HCT116 (cell line): ENCODE measurements at regions not wholly inside any gene's neighbourhood (a gene's known extent, or its start where the extent isn't known, plus 50 kb on each side); places are given as distances from the start of the nearest gene placed in this dataset.

ENCODE experiments used
- EZH2 ChIP-seq: fragments of 200-600 bp; sonication (generic); IDR thresholded peaks from 2 replicates; pipeline ENCODE4 v1.6.1; 2017; ENCODE audit warnings: antibody characterized with exemption, mixed run types
- POLR2A ChIP-seq: IDR thresholded peaks from 2 replicates; pipeline ENCODE4 v1.7.0; 2011; ENCODE audit warnings: borderline replicate concordance; ENCODE audit not compliant: insufficient read depth, insufficient read length; ENCODE audit errors: extremely low read depth
- REST ChIP-seq: IDR thresholded peaks from 2 replicates; pipeline ENCODE4 v1.6.1; 2012; ENCODE audit warnings: low read depth
- TF ChIP-seq, protein P1 (sequence below): IDR thresholded peaks from 2 replicates; pipeline ENCODE4 v1.6.1; 2011; ENCODE audit warnings: mild to moderate bottlenecking, low read length, moderate library complexity; ENCODE audit not compliant: insufficient replicate concordance; ENCODE audit errors: extremely low read depth
- TF ChIP-seq, protein P2 (sequence below), 3 experiments: fragments of 200-600 bp in 1 of 3; sonication (generic) in 1 of 3; IDR thresholded peaks in 2 of 3; conservative IDR thresholded peaks in 1 of 3; 2 replicates each; pipeline ENCODE4 v1.5.1; 2012 to 2017; ENCODE audit warnings: low read depth in 2 of 3, low read length in 2 of 3, antibody characterized with exemption in 1 of 3, borderline replicate concordance in 1 of 3, control low read depth in 1 of 3, mild to moderate bottlenecking in 1 of 3, mixed read lengths in 1 of 3, mixed run types in 1 of 3, moderate library complexity in 1 of 3; ENCODE audit not compliant: insufficient read depth in 1 of 3

GRCh38 chr14:56995010-56995409, 184.7 kb upstream of the OTX2 start:
- no peak for TF ChIP-seq REST
- TF ChIP-seq, protein P1, sequence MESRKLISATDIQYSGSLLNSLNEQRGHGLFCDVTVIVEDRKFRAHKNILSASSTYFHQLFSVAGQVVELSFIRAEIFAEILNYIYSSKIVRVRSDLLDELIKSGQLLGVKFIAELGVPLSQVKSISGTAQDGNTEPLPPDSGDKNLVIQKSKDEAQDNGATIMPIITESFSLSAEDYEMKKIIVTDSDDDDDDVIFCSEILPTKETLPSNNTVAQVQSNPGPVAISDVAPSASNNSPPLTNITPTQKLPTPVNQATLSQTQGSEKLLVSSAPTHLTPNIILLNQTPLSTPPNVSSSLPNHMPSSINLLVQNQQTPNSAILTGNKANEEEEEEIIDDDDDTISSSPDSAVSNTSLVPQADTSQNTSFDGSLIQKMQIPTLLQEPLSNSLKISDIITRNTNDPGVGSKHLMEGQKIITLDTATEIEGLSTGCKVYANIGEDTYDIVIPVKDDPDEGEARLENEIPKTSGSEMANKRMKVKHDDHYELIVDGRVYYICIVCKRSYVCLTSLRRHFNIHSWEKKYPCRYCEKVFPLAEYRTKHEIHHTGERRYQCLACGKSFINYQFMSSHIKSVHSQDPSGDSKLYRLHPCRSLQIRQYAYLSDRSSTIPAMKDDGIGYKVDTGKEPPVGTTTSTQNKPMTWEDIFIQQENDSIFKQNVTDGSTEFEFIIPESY: no peak
- TF ChIP-seq, protein P2, sequence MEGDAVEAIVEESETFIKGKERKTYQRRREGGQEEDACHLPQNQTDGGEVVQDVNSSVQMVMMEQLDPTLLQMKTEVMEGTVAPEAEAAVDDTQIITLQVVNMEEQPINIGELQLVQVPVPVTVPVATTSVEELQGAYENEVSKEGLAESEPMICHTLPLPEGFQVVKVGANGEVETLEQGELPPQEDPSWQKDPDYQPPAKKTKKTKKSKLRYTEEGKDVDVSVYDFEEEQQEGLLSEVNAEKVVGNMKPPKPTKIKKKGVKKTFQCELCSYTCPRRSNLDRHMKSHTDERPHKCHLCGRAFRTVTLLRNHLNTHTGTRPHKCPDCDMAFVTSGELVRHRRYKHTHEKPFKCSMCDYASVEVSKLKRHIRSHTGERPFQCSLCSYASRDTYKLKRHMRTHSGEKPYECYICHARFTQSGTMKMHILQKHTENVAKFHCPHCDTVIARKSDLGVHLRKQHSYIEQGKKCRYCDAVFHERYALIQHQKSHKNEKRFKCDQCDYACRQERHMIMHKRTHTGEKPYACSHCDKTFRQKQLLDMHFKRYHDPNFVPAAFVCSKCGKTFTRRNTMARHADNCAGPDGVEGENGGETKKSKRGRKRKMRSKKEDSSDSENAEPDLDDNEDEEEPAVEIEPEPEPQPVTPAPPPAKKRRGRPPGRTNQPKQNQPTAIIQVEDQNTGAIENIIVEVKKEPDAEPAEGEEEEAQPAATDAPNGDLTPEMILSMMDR (IDR thresholded peaks at IDR 0.05 in 2 of 3, conservative IDR thresholded peaks at IDR 0.05 in 1 of 3; ENCODE audit: borderline replicate concordance in 1 of 3, insufficient read depth in 1 of 3, low read depth in 2 of 3, low read length in 2 of 3): no peak
- TF ChIP-seq POLR2A: no peak
- TF ChIP-seq EZH2: no peak
